ENCODE measurements at regions not wholly inside any gene's neighbourhood (a gene's known extent, or its start where the extent isn't known, plus 50 kb on each side); places are given as distances from the start of the nearest gene placed in this dataset.

- no peaks in the 10 kb centered on the region for H3K9me3 ChIP-seq (ENCODE audit: control insufficient read depth, insufficient read depth, low read depth, low read length)
- H3K4me3 ChIP-seq (replicated peaks in 1 of 4; ENCODE audit: control extremely low read depth in 1 of 4, insufficient read depth in 1 of 4, low read depth in 3 of 4, low read length in 4 of 4), result no peak overlapping the region
- H3K4me1 ChIP-seq (ENCODE audit: control insufficient read depth, extremely low read depth, insufficient read depth, low read length), result no peaks in the 10 kb centered on the region
- no peaks in the 10 kb centered on the region for H4K20me1 ChIP-seq (ENCODE audit: control insufficient read depth, extremely low read depth, insufficient read depth, low read length)
- H3K27me3 ChIP-seq (ENCODE audit: control insufficient read depth, insufficient read depth, low read length), result no peaks in the 10 kb centered on the region
- TF ChIP-seq, protein P1, sequence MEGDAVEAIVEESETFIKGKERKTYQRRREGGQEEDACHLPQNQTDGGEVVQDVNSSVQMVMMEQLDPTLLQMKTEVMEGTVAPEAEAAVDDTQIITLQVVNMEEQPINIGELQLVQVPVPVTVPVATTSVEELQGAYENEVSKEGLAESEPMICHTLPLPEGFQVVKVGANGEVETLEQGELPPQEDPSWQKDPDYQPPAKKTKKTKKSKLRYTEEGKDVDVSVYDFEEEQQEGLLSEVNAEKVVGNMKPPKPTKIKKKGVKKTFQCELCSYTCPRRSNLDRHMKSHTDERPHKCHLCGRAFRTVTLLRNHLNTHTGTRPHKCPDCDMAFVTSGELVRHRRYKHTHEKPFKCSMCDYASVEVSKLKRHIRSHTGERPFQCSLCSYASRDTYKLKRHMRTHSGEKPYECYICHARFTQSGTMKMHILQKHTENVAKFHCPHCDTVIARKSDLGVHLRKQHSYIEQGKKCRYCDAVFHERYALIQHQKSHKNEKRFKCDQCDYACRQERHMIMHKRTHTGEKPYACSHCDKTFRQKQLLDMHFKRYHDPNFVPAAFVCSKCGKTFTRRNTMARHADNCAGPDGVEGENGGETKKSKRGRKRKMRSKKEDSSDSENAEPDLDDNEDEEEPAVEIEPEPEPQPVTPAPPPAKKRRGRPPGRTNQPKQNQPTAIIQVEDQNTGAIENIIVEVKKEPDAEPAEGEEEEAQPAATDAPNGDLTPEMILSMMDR (conservative IDR thresholded peaks at IDR 0.05 in 1 of 2, IDR thresholded peaks at IDR 0.05 in 1 of 2; ENCODE audit: low read depth in 1 of 2, low read length in 2 of 2), result no peak
- no peak for TF ChIP-seq EZH2 (IDR thresholded peaks at IDR 0.05; ENCODE audit: low read length, missing control alignments)
- H3K9ac ChIP-seq (ENCODE audit: insufficient read depth, low read length), result no peak overlapping the region
- H2AFZ ChIP-seq (ENCODE audit: low read length), result no peak overlapping the region
- H3K79me2 ChIP-seq (ENCODE audit: control insufficient read depth, insufficient read depth, low read length), result no peaks in the 10 kb centered on the region
- no peak overlapping the region for H3K4me2 ChIP-seq (ENCODE audit: extremely low read depth, insufficient read depth, low read length)
- no peak overlapping the region for H3K27ac ChIP-seq (ENCODE audit: insufficient read depth, low read length)
- no peaks in the 10 kb centered on the region for H3K36me3 ChIP-seq (ENCODE audit: control insufficient read depth, insufficient read depth, low read length)
- no peak for DNase-seq (ENCODE audit: low read depth in 2 of 2)
Measured at GRCh38 chr18:51345848-51346391, 148.4 kb upstream of the MEX3C start.

DNA sequence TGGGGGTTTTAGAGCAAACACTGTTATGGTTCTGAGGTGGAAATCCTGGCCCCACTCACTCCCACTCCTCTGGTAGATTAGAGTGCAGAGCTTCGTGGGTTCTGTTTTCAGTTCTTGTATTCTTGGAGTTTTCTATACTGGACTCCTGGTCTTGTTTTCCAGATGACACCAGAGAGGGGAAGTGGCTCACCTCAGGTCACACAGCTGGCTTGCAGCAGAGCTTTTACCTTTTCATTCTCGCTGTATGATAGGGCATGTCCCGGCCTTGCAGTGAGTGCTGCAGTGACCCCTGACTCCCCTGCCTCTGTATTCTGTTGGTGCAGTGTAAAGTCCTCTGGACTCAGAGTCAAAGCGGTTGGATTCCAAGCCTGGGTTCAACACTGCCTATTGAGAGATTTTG, 148.9 kb upstream of the MEX3C start:
- no peaks in the 10 kb centered on the region for H3K9me3 ChIP-seq (ENCODE audit: control insufficient read depth, insufficient read depth, low read depth, low read length)

GRCh38 chr18:51350081-51350480, 152.6 kb upstream of the MEX3C start:
- Histone ChIP-seq H3K4me3 (replicated peaks in 1 of 4; ENCODE audit: control extremely low read depth in 1 of 4, insufficient read depth in 1 of 4, low read depth in 3 of 4, low read length in 4 of 4) (no peak overlapping the region), H3K27me3 (ENCODE audit: control insufficient read depth, insufficient read depth, low read length) (no peaks in the 10 kb centered on the region), H3K79me2 (ENCODE audit: control insufficient read depth, insufficient read depth, low read length) (no peaks in the 10 kb centered on the region), H3K27ac (ENCODE audit: insufficient read depth, low read length) (no peak overlapping the region), H2AFZ (ENCODE audit: low read length) (no peak overlapping the region), H3K9ac (ENCODE audit: insufficient read depth, low read length) (no peak overlapping the region), H3K9me3 (ENCODE audit: control insufficient read depth, insufficient read depth, low read depth, low read length) (no peaks in the 10 kb centered on the region), H3K36me3 (ENCODE audit: control insufficient read depth, insufficient read depth, low read length) (no peaks in the 10 kb centered on the region), H3K4me1 (ENCODE audit: control insufficient read depth, extremely low read depth, insufficient read depth, low read length) (no peaks in the 10 kb centered on the region), H4K20me1 (ENCODE audit: control insufficient read depth, extremely low read depth, insufficient read depth, low read length) (no peaks in the 10 kb centered on the region), H3K4me2 (ENCODE audit: extremely low read depth, insufficient read depth, low read length) (no peak overlapping the region)
- DNase-seq (ENCODE audit: low read depth in 2 of 2), result no peak
- no peak for TF ChIP-seq EZH2 (IDR thresholded peaks at IDR 0.05; ENCODE audit: low read length, missing control alignments)
- TF ChIP-seq, protein P1 (conservative IDR thresholded peaks at IDR 0.05 in 1 of 2, IDR thresholded peaks at IDR 0.05 in 1 of 2; ENCODE audit: low read depth in 1 of 2, low read length in 2 of 2), result no peak

More for the DNA sequence above, 148.9 kb upstream of the MEX3C start:
- H4K20me1 ChIP-seq (ENCODE audit: control insufficient read depth, extremely low read depth, insufficient read depth, low read length), result no peaks in the 10 kb centered on the region
- no peak for TF ChIP-seq EZH2 (IDR thresholded peaks at IDR 0.05; ENCODE audit: low read length, missing control alignments)
- TF ChIP-seq, protein P1 (conservative IDR thresholded peaks at IDR 0.05 in 1 of 2, IDR thresholded peaks at IDR 0.05 in 1 of 2; ENCODE audit: low read depth in 1 of 2, low read length in 2 of 2), result no peak
- H3K4me1 ChIP-seq (ENCODE audit: control insufficient read depth, extremely low read depth, insufficient read depth, low read length), result no peaks in the 10 kb centered on the region
- DNase-seq (ENCODE audit: low read depth in 2 of 2), result no peak
- no peak overlapping the region for H3K4me2 ChIP-seq (ENCODE audit: extremely low read depth, insufficient read depth, low read length)
- no peak overlapping the region for H3K9ac ChIP-seq (ENCODE audit: insufficient read depth, low read length)
- no peak overlapping the region for H3K27ac ChIP-seq (ENCODE audit: insufficient read depth, low read length)
- no peaks in the 10 kb centered on the region for H3K27me3 ChIP-seq (ENCODE audit: control insufficient read depth, insufficient read depth, low read length)
- no peaks in the 10 kb centered on the region for H3K36me3 ChIP-seq (ENCODE audit: control insufficient read depth, insufficient read depth, low read length)
- H3K4me3 ChIP-seq (replicated peaks in 1 of 4; ENCODE audit: control extremely low read depth in 1 of 4, insufficient read depth in 1 of 4, low read depth in 3 of 4, low read length in 4 of 4), result no peak overlapping the region
- no peak overlapping the region for H2AFZ ChIP-seq (ENCODE audit: low read length)
- no peaks in the 10 kb centered on the region for H3K79me2 ChIP-seq (ENCODE audit: control insufficient read depth, insufficient read depth, low read length)

Data from fibroblast of lung (primary cell).